H9 (cell line): ENCODE measurements at regions not wholly inside any gene's neighbourhood (a gene's known extent, or its start where the extent isn't known, plus 50 kb on each side); places are given as distances from the start of the nearest gene placed in this dataset.

Experiments
- DNase-seq: peaks from one replicate; pipeline ENCODE4 v3.0.0-alpha.2; 2017
- H2AFZ ChIP-seq: one replicate; pipeline ENCODE4 v1.6.1; 2013; ENCODE audit warnings: mild to moderate bottlenecking, low read length, control low read depth, moderate library complexity
- H2AK5ac ChIP-seq: 2 replicates; pipeline ENCODE4 v1.6.1; 2013; ENCODE audit warnings: low read length, control low read depth, mixed read lengths; ENCODE audit not compliant: insufficient read length
- H2BK120ac ChIP-seq: one replicate; pipeline ENCODE4 v1.6.1; 2013; ENCODE audit warnings: low read depth, mild to moderate bottlenecking, low read length, control low read depth, inconsistent platforms; ENCODE audit not compliant: poor library complexity, severe bottlenecking
- H2BK12ac ChIP-seq: 2 replicates; pipeline ENCODE4 v1.6.1; 2013; ENCODE audit warnings: low read length, control low read depth, mixed read lengths, low read depth; ENCODE audit not compliant: insufficient read length
- H2BK15ac ChIP-seq: 2 replicates; pipeline ENCODE4 v1.6.1; 2013; ENCODE audit warnings: low read depth, low read length, control low read depth
- H2BK20ac ChIP-seq: one replicate; pipeline ENCODE4 v1.6.1; 2013; ENCODE audit warnings: low read depth, mild to moderate bottlenecking, low read length, control low read depth, inconsistent platforms; ENCODE audit not compliant: poor library complexity, severe bottlenecking
- H2BK5ac ChIP-seq: 2 replicates; pipeline ENCODE4 v1.6.1; 2013; ENCODE audit warnings: low read length, control low read depth, mixed read lengths; ENCODE audit not compliant: insufficient read length
- H3K14ac ChIP-seq: 2 replicates; pipeline ENCODE4 v1.6.1; 2013; ENCODE audit warnings: low read length, control low read depth; ENCODE audit not compliant: insufficient read depth
- H3K18ac ChIP-seq: 2 replicates; pipeline ENCODE4 v1.6.1; 2013; ENCODE audit warnings: low read depth, mild to moderate bottlenecking, mixed read lengths, low read length, control low read depth; ENCODE audit not compliant: insufficient read length
- H3K23ac ChIP-seq: 2 replicates; pipeline ENCODE4 v1.6.1; 2013; ENCODE audit warnings: low read length, control low read depth, mixed read lengths, low read depth; ENCODE audit not compliant: insufficient read length
- H3K23me2 ChIP-seq: 2 replicates; pipeline ENCODE4 v1.6.1; 2013; ENCODE audit warnings: low read depth, mild to moderate bottlenecking, mixed read lengths, low read length, control low read depth; ENCODE audit not compliant: insufficient read length, poor library complexity, severe bottlenecking
- H3K27ac ChIP-seq: 2 replicates; pipeline ENCODE4 v1.5.1; 2013; ENCODE audit warnings: low read length, control low read depth, mixed read lengths, low read depth; ENCODE audit not compliant: insufficient read length
- H3K27me3 ChIP-seq: 2 replicates; pipeline ENCODE4 v1.6.1; 2013; ENCODE audit warnings: low read length, control low read depth, inconsistent platforms; ENCODE audit not compliant: insufficient read depth
- H3K4ac ChIP-seq: 2 replicates; pipeline ENCODE4 v1.6.1; 2013; ENCODE audit warnings: low read depth, mild to moderate bottlenecking, control low read depth, inconsistent platforms, low read length, moderate library complexity
- H3K4me1 ChIP-seq: 2 replicates; pipeline ENCODE4 v1.6.1; 2013; ENCODE audit warnings: low read length, control low read depth, inconsistent platforms; ENCODE audit not compliant: insufficient read depth
- H3K4me2 ChIP-seq: 2 replicates; pipeline ENCODE4 v1.6.1; 2013; ENCODE audit warnings: low read length, control low read depth, mixed read lengths; ENCODE audit not compliant: insufficient read length, insufficient read depth
- H3K56ac ChIP-seq: 2 replicates; pipeline ENCODE4 v1.6.1; 2013; ENCODE audit warnings: low read depth, mild to moderate bottlenecking, mixed read lengths, low read length, control low read depth; ENCODE audit not compliant: insufficient read length
- H3K79me1 ChIP-seq: 2 replicates; pipeline ENCODE4 v1.6.1; 2013; ENCODE audit warnings: low read depth, mild to moderate bottlenecking, moderate library complexity, low read length, control low read depth, inconsistent platforms; ENCODE audit not compliant: insufficient read depth, poor library complexity, severe bottlenecking
- H3K79me2 ChIP-seq: 2 replicates; pipeline ENCODE4 v1.6.1; 2013; ENCODE audit warnings: low read length, control low read depth, inconsistent platforms; ENCODE audit not compliant: insufficient read depth
- H3K9ac ChIP-seq: 2 replicates; pipeline ENCODE4 v1.6.1; 2013; ENCODE audit warnings: low read length, control low read depth, mixed read lengths; ENCODE audit not compliant: insufficient read length; ENCODE audit errors: extremely low read depth
- H3K9me3 ChIP-seq: one replicate; pipeline ENCODE4 v1.6.1; 2013; ENCODE audit warnings: low read depth, low read length, inconsistent platforms; ENCODE audit not compliant: control insufficient read depth
- H3T11ph ChIP-seq: one replicate; pipeline ENCODE4 v1.6.1; 2013; ENCODE audit warnings: mild to moderate bottlenecking, low read length, control low read depth, inconsistent platforms
- H4K20me1 ChIP-seq: one replicate; pipeline ENCODE4 v1.6.1; 2013; ENCODE audit not compliant: control insufficient read depth, insufficient read length, insufficient read depth
- H4K5ac ChIP-seq: 2 replicates; pipeline ENCODE4 v1.6.1; 2013; ENCODE audit warnings: low read depth, mild to moderate bottlenecking, mixed read lengths, low read length, control low read depth; ENCODE audit not compliant: insufficient read length
- H4K8ac ChIP-seq: replicated peaks from 2 replicates; pipeline ENCODE4 v1.6.1; 2013; ENCODE audit warnings: low read length, control low read depth, mixed read lengths, low read depth; ENCODE audit not compliant: insufficient read length
- H4K91ac ChIP-seq: 2 replicates; pipeline ENCODE4 v1.6.1; 2013; ENCODE audit warnings: low read depth, mild to moderate bottlenecking, moderate library complexity, mixed read lengths, low read length, control low read depth; ENCODE audit not compliant: insufficient read length
- H3K27ac Mint-ChIP-seq, 3 experiments: 2 replicates in 2 of 3; 3 replicates in 1 of 3; pipeline ENCODE4 v1.8.0; 2020 to 2021; ENCODE audit warnings: mixed read lengths in 3 of 3, mild to moderate bottlenecking in 1 of 3, moderate library complexity in 1 of 3
- H3K27me3 Mint-ChIP-seq: 2 replicates; pipeline ENCODE4 v1.8.0; 2021; ENCODE audit warnings: low read depth, mild to moderate bottlenecking, moderate library complexity, mixed read lengths
- H3K36me3 Mint-ChIP-seq, 3 experiments: 2 replicates in 2 of 3; 3 replicates in 1 of 3; pipeline ENCODE4 v1.8.0; 2020 to 2021; ENCODE audit warnings: low read depth in 3 of 3, mixed read lengths in 3 of 3; ENCODE audit not compliant: insufficient read depth in 1 of 3
- H3K4me1 Mint-ChIP-seq, 2 experiments: 2 replicates each; pipeline ENCODE4 v1.8.0; 2020; ENCODE audit warnings: mixed read lengths in 2 of 2
- H3K4me3 Mint-ChIP-seq, 2 experiments: 2 replicates in 1 of 2; 3 replicates in 1 of 2; pipeline ENCODE4 v1.8.0; 2020 to 2021; ENCODE audit warnings: mild to moderate bottlenecking in 2 of 2, mixed read lengths in 2 of 2, moderate library complexity in 1 of 2
- H3K9me3 Mint-ChIP-seq, 2 experiments: 2 replicates in 1 of 2; 3 replicates in 1 of 2; pipeline ENCODE4 v1.8.0; 2020; ENCODE audit warnings: mild to moderate bottlenecking in 2 of 2, mixed read lengths in 2 of 2, moderate library complexity in 1 of 2
- CTCF ChIP-seq: fragments of 200-600 bp; sonication (generic); conservative IDR thresholded peaks from 3 replicates; pipeline ENCODE4 v1.8.0; 2021; ENCODE audit warnings: antibody characterized with exemption, mild to moderate bottlenecking
- WGBS: extraction: QIAGEN DNeasy Blood & Tissue Kit; methylation state at CpG from one replicate; pipeline ENCODE4 v1.1.7; 2013; ENCODE audit warnings: missing lambda C conversion rate, low lambda C conversion rate, mixed read lengths; ENCODE audit not compliant: insufficient read length; ENCODE audit errors: extremely low coverage; 5-methylcytosine and 5-hydroxymethylcytosine counted together

- Histone ChIP-seq H3K18ac (no peak overlapping the region), H2BK20ac (no peak overlapping the region), H4K91ac (no peak overlapping the region), H3K23me2 (no peaks in the 10 kb centered on the region), H3K9me3 (no peaks in the 10 kb centered on the region), H2AK5ac (no peak overlapping the region), H4K8ac (no peak overlapping the region), H3K79me2 (no peaks in the 10 kb centered on the region), H2BK120ac (no peak overlapping the region), H2BK12ac (no peak overlapping the region), H4K20me1 (no peaks in the 10 kb centered on the region), H4K5ac (no peak overlapping the region), H3K4me2 (no peak overlapping the region), H3K9ac (no peak overlapping the region), H2BK5ac (no peak overlapping the region), H2BK15ac (no peak overlapping the region), H3T11ph (no peak overlapping the region), H2AFZ (no peak overlapping the region), H3K14ac (no peak overlapping the region), H3K27ac (no peak overlapping the region), H3K27me3 (no peaks in the 10 kb centered on the region), H3K56ac (no peak overlapping the region), H3K4me1 (no peaks in the 10 kb centered on the region; the same call in 1 of the 2 replicates), H3K23ac (no peak overlapping the region), H3K4ac (no peak overlapping the region), H3K79me1 (no peaks in the 10 kb centered on the region)
- peaks cover 4 to 13% of the 10 kb centered on the region in 2 experiments for H3K4me1 Mint-ChIP-seq
- H3K27me3 Mint-ChIP-seq: no peaks in the 10 kb centered on the region
- WGBS: no CpG with 5 or more reads among the region's 7 CpGs
- no peaks in the 10 kb centered on the region for H3K36me3 Mint-ChIP-seq
- no peak overlapping the region for H3K27ac Mint-ChIP-seq
- H3K4me3 Mint-ChIP-seq: no peak overlapping the region
- no peaks in the 10 kb centered on the region for H3K9me3 Mint-ChIP-seq
- DNase-seq: no peak
- no peak for TF ChIP-seq CTCF
Observed at GRCh38 chr4:181693517-181693916, 549.7 kb upstream of the TENM3 start.
